Fibroblast of lung (primary cell): ENCODE measurements at regions not wholly inside any gene's neighbourhood (a gene's known extent, or its start where the extent isn't known, plus 50 kb on each side); places are given as distances from the start of the nearest gene placed in this dataset.
"Not testable (repeated sequence)": the region's sequence is repeated elsewhere in the genome, so short reads cannot be mapped to it uniquely, and the experiment has no call there.

ENCODE experiments used
- EZH2 ChIP-seq: IDR thresholded peaks from 2 replicates; pipeline ENCODE4 v1.5.1; 2012; ENCODE audit warnings: low read length, control low read depth, mild to moderate bottlenecking; ENCODE audit errors: missing control alignments
- TF ChIP-seq, protein P1 (sequence below), 2 donors: IDR thresholded peaks in 1 of 2; conservative IDR thresholded peaks in 1 of 2; 1 replicate in 1 of 2; 2 replicates in 1 of 2; pipeline ENCODE4 v1.5.1; 2011 to 2012; ENCODE audit warnings: low read length in 2 of 2, control low read depth in 1 of 2, inconsistent platforms in 1 of 2, low read depth in 1 of 2, mild to moderate bottlenecking in 1 of 2

DNA sequence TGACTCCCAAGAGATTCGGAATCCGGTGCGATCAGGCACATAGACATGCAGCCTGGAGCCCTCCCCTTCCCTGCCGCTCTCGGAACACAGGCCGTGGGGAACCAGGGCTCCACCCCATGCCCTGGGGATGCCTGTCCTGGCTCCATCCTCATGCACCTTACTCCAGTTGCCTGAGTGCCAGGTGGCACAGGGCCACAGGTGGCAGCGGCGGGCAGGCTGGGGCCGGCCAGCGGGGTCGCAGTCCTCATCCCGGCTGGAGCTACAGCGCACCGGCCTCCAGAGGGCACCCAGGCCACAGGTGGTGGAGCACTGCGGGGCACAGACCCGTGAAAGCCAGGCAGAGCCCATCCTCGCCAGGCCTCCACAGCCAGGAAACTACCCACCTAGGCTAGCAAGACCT, 119.9 kb upstream of the AKAP13 start:
- not testable (repeated sequence) for TF ChIP-seq EZH2
- TF ChIP-seq, protein P1, sequence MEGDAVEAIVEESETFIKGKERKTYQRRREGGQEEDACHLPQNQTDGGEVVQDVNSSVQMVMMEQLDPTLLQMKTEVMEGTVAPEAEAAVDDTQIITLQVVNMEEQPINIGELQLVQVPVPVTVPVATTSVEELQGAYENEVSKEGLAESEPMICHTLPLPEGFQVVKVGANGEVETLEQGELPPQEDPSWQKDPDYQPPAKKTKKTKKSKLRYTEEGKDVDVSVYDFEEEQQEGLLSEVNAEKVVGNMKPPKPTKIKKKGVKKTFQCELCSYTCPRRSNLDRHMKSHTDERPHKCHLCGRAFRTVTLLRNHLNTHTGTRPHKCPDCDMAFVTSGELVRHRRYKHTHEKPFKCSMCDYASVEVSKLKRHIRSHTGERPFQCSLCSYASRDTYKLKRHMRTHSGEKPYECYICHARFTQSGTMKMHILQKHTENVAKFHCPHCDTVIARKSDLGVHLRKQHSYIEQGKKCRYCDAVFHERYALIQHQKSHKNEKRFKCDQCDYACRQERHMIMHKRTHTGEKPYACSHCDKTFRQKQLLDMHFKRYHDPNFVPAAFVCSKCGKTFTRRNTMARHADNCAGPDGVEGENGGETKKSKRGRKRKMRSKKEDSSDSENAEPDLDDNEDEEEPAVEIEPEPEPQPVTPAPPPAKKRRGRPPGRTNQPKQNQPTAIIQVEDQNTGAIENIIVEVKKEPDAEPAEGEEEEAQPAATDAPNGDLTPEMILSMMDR (conservative IDR thresholded peaks at IDR 0.05 in 1 of 2, IDR thresholded peaks at IDR 0.05 in 1 of 2; ENCODE audit: low read depth in 1 of 2, low read length in 2 of 2), result not testable (repeated sequence)
